ENCODE measurements at regions not wholly inside any gene's neighbourhood (a gene's known extent, or its start where the extent isn't known, plus 50 kb on each side); places are given as distances from the start of the nearest gene placed in this dataset.

DNA sequence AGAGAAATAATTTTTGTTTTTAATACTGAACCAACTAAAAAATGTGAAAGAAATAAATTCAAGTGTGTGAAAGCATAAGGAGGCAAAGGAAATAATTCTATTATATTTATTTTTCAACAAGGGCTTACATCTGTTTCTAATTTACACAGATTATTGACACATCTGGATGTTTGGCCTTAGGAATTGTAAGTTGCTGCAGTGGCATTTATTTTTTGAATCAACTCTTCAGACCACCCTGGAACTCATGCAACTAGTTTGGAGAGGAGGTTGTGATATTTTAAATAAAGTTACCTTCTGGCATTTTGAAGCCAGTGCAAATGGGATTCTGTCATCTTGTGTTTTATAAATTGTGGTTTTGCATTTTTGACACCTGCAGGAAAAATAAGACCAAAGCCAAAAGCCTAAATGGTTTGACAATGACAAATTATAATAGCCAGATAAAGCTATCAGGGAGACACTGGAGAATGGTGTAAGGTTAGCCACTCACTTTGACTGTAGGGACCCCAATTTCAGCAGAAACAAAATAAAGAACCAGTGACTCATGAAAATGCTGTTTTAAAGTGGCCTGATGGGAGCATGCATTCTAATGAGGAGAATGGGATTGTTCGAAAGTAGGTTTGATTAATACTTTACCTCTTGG is 192.9 kb downstream of the KLF5 start:
- TF ChIP-seq FOXP2 (optimal IDR thresholded peaks at IDR 0.05; ENCODE audit: borderline replicate concordance, extremely low read depth, extremely low read length, insufficient read depth) (no peak), TAF1 (IDR thresholded peaks at IDR 0.05; ENCODE audit: borderline replicate concordance, insufficient read depth, low read length) (no peak)
- TF ChIP-seq, protein P1, sequence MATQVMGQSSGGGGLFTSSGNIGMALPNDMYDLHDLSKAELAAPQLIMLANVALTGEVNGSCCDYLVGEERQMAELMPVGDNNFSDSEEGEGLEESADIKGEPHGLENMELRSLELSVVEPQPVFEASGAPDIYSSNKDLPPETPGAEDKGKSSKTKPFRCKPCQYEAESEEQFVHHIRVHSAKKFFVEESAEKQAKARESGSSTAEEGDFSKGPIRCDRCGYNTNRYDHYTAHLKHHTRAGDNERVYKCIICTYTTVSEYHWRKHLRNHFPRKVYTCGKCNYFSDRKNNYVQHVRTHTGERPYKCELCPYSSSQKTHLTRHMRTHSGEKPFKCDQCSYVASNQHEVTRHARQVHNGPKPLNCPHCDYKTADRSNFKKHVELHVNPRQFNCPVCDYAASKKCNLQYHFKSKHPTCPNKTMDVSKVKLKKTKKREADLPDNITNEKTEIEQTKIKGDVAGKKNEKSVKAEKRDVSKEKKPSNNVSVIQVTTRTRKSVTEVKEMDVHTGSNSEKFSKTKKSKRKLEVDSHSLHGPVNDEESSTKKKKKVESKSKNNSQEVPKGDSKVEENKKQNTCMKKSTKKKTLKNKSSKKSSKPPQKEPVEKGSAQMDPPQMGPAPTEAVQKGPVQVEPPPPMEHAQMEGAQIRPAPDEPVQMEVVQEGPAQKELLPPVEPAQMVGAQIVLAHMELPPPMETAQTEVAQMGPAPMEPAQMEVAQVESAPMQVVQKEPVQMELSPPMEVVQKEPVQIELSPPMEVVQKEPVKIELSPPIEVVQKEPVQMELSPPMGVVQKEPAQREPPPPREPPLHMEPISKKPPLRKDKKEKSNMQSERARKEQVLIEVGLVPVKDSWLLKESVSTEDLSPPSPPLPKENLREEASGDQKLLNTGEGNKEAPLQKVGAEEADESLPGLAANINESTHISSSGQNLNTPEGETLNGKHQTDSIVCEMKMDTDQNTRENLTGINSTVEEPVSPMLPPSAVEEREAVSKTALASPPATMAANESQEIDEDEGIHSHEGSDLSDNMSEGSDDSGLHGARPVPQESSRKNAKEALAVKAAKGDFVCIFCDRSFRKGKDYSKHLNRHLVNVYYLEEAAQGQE (IDR thresholded peaks at IDR 0.05; ENCODE audit: insufficient read depth in 1 of 2, low read depth in 2 of 2, low read length in 2 of 2), result no peak

All from PFSK-1 (cell line).